Breast epithelium (tissue), 3 donors: ENCODE measurements at regions not wholly inside any gene's neighbourhood (a gene's known extent, or its start where the extent isn't known, plus 50 kb on each side); places are given as distances from the start of the nearest gene placed in this dataset.

Experiments used
- CTCF ChIP-seq, 3 donors: fragments of 450-650 bp; IDR thresholded peaks; one replicate each; pipeline ENCODE4 v1.5.1; 2016 to 2017; ENCODE audit warnings: antibody characterized with exemption in 3 of 3, mild to moderate bottlenecking in 3 of 3, moderate library complexity in 3 of 3
- POLR2A ChIP-seq: fragments of 450-650 bp; IDR thresholded peaks from one replicate; pipeline ENCODE4 v1.6.1; 2016; ENCODE audit warnings: antibody characterized with exemption, mild to moderate bottlenecking, moderate library complexity
- POLR2AphosphoS5 ChIP-seq, 3 donors: sonication (generic); formaldehyde crosslinking; IDR thresholded peaks; one replicate each; pipeline ENCODE4 v1.6.1; 2017; ENCODE audit warnings: antibody characterized with exemption in 3 of 3

- TF ChIP-seq POLR2AphosphoS5 (IDR thresholded peaks at IDR 0.05) (no peak), CTCF (IDR thresholded peaks at IDR 0.05) (no peak), POLR2A (no peak)
These were observed 2292.8 kb downstream of the TP53TG3F start for GRCh38 chr16:35752012-35752772.
